HG02884 (cell line): ENCODE measurements at regions not wholly inside any gene's neighbourhood (a gene's known extent, or its start where the extent isn't known, plus 50 kb on each side); places are given as distances from the start of the nearest gene placed in this dataset.
"Not testable (repeated sequence)": the region's sequence is repeated elsewhere in the genome, so short reads cannot be mapped to it uniquely, and the experiment has no call there.

Experiments
- ATAC-seq: cut with Tn5 transposase; IDR thresholded peaks from one replicate; pipeline ENCODE4 v1.9.1; 2021; ENCODE audit warnings: mild to moderate bottlenecking, moderate library complexity; ENCODE audit not compliant: unreplicated experiment

- no peak for ATAC-seq
Observed at GRCh38 chr1:204777591-204777990, 92.1 kb upstream of the LRRN2 start.

GRCh38 chr1:204780630-204781029 is 90.0 kb upstream of the NFASC start:
- ATAC-seq: no peak

GRCh38 chr1:204782118-204782700 is 88.5 kb upstream of the NFASC start:
- ATAC-seq: no peak

- ATAC-seq: not testable (repeated sequence)
Observed at GRCh38 chr1:204785023-204785422, 85.6 kb upstream of the NFASC start.

- ATAC-seq: no peak
Observed at GRCh38 chr1:204788470-204788869, 82.2 kb upstream of the NFASC start.

GRCh38 chr1:204791453-204792353 is 79.0 kb upstream of the NFASC start:
- no peak for ATAC-seq

- ATAC-seq: no peak
Observed at GRCh38 chr1:204792354-204792692, 78.3 kb upstream of the NFASC start.

- no peak for ATAC-seq
Observed at GRCh38 chr1:204793259-204793914, 77.3 kb upstream of the NFASC start.

GRCh38 chr1:204796886-204797285 is 73.8 kb upstream of the NFASC start:
- not testable (repeated sequence) for ATAC-seq

- ATAC-seq: no peak
Observed at GRCh38 chr1:204797401-204797800, 73.3 kb upstream of the NFASC start.

GRCh38 chr1:204799630-204800029 is 71.0 kb upstream of the NFASC start:
- ATAC-seq: no peak

GRCh38 chr1:204801211-204801610 is 69.5 kb upstream of the NFASC start:
- no peak for ATAC-seq

- ATAC-seq: no peak
Observed at GRCh38 chr1:204802401-204803175, 68.1 kb upstream of the NFASC start.

- ATAC-seq: no peak
Observed at GRCh38 chr1:204803607-204804006, 67.1 kb upstream of the NFASC start.

- peak; percentile 87 for ATAC-seq
Observed at GRCh38 chr1:204806943-204807687, 63.5 kb upstream of the NFASC start.

GRCh38 chr1:204809488-204809887 is 61.2 kb upstream of the NFASC start:
- ATAC-seq: no peak

GRCh38 chr1:204812842-204813241 is 57.8 kb upstream of the NFASC start:
- no peak for ATAC-seq

GRCh38 chr1:204813522-204813921 is 57.1 kb upstream of the NFASC start:
- no peak for ATAC-seq

GRCh38 chr1:204814166-204814884 is 56.3 kb upstream of the NFASC start:
- no peak for ATAC-seq

- no peak for ATAC-seq
Observed at GRCh38 chr1:204817341-204817740, 53.3 kb upstream of the NFASC start.
